GM19463 (cell line): ENCODE measurements at regions not wholly inside any gene's neighbourhood (a gene's known extent, or its start where the extent isn't known, plus 50 kb on each side); places are given as distances from the start of the nearest gene placed in this dataset.

Experiments used
- ATAC-seq: cut with Tn5 transposase; IDR thresholded peaks from one replicate; pipeline ENCODE4 v1.9.1; 2021; ENCODE audit warnings: mild to moderate bottlenecking, moderate library complexity; ENCODE audit not compliant: unreplicated experiment

GRCh38 chr4:45119376-45119775, 393.0 kb upstream of the GNPDA2 start:
- ATAC-seq: no peak

GRCh38 chr4:45102716-45103115, 376.4 kb upstream of the GNPDA2 start:
- ATAC-seq: no peak

GRCh38 chr4:45100956-45101818, 374.8 kb upstream of the GNPDA2 start:
- no peak for ATAC-seq

GRCh38 chr4:45099471-45099870, 373.1 kb upstream of the GNPDA2 start:
- ATAC-seq: no peak

- no peak for ATAC-seq
Measured at GRCh38 chr4:45094684-45095083, 368.3 kb upstream of the GNPDA2 start.

- ATAC-seq: no peak
Measured at GRCh38 chr4:45082101-45082500, 355.7 kb upstream of the GNPDA2 start.

GRCh38 chr4:45079616-45080015, 353.3 kb upstream of the GNPDA2 start:
- ATAC-seq: no peak

- no peak for ATAC-seq
Measured at GRCh38 chr4:45078201-45078600, 351.8 kb upstream of the GNPDA2 start.

- ATAC-seq: no peak
Measured at GRCh38 chr4:45072981-45073380, 346.6 kb upstream of the GNPDA2 start.

- ATAC-seq: no peak
Measured at GRCh38 chr4:45064741-45065140, 338.4 kb upstream of the GNPDA2 start.

- no peak for ATAC-seq
Measured at GRCh38 chr4:45063696-45064095, 337.3 kb upstream of the GNPDA2 start.

GRCh38 chr4:45062935-45063545, 336.7 kb upstream of the GNPDA2 start:
- ATAC-seq: no peak

- ATAC-seq: no peak
Measured at GRCh38 chr4:45043911-45044310, 317.6 kb upstream of the GNPDA2 start.

GRCh38 chr4:45036677-45037076, 310.3 kb upstream of the GNPDA2 start:
- no peak for ATAC-seq

- ATAC-seq: no peak
Measured at GRCh38 chr4:45033676-45034419, 307.5 kb upstream of the GNPDA2 start.

- no peak for ATAC-seq
Measured at GRCh38 chr4:45030059-45030458, 303.7 kb upstream of the GNPDA2 start.

- no peak for ATAC-seq
Measured at GRCh38 chr4:45007508-45007907, 281.2 kb upstream of the GNPDA2 start.

GRCh38 chr4:45006078-45006477, 279.7 kb upstream of the GNPDA2 start:
- ATAC-seq: no peak

- no peak for ATAC-seq
Measured at GRCh38 chr4:45004847-45005565, 278.6 kb upstream of the GNPDA2 start.

- no peak for ATAC-seq
Measured at GRCh38 chr4:45004326-45004725, 278.0 kb upstream of the GNPDA2 start.

GRCh38 chr4:44996276-44996845, 270.0 kb upstream of the GNPDA2 start:
- no peak for ATAC-seq
